Progenitor cell of endocrine pancreas (in vitro differentiated cells): ENCODE measurements at regions not wholly inside any gene's neighbourhood (a gene's known extent, or its start where the extent isn't known, plus 50 kb on each side); places are given as distances from the start of the nearest gene placed in this dataset.
"Not testable (repeated sequence)": the region's sequence is repeated elsewhere in the genome, so short reads cannot be mapped to it uniquely, and the experiment has no call there.

ENCODE experiments used
- DNase-seq: peaks from one replicate; pipeline ENCODE4 v3.0.0; 2021; ENCODE audit warnings: low spot score; ENCODE audit not compliant: unreplicated experiment
- H3K27ac Mint-ChIP-seq: 2 replicates; pipeline ENCODE4 v1.8.0; 2021; ENCODE audit warnings: mild to moderate bottlenecking, moderate library complexity, mixed read lengths
- H3K27me3 Mint-ChIP-seq: 2 replicates; pipeline ENCODE4 v1.8.0; 2021; ENCODE audit warnings: mixed read lengths
- H3K36me3 Mint-ChIP-seq: 2 replicates; pipeline ENCODE4 v1.8.0; 2022; ENCODE audit warnings: mixed read lengths; ENCODE audit not compliant: insufficient read depth
- H3K4me1 Mint-ChIP-seq: 2 replicates; pipeline ENCODE4 v1.8.0; 2021; ENCODE audit warnings: low read depth, mixed read lengths
- H3K4me3 Mint-ChIP-seq: 2 replicates; pipeline ENCODE4 v1.8.0; 2021; ENCODE audit warnings: low read depth, mild to moderate bottlenecking, moderate library complexity, mixed read lengths
- H3K9me3 Mint-ChIP-seq: 2 replicates; pipeline ENCODE4 v1.8.0; 2021; ENCODE audit warnings: low read depth, mixed read lengths
- CTCF ChIP-seq: fragments of 200-600 bp; sonication (generic); IDR thresholded peaks from one replicate; pipeline ENCODE4 v1.5.0; 2021; ENCODE audit warnings: antibody characterized with exemption, mild to moderate bottlenecking; ENCODE audit not compliant: unreplicated experiment

GRCh38 chr3:159672728-159673688 lies 315.6 kb upstream of the IL12A start:
- H3K36me3 Mint-ChIP-seq, result no peaks in the 10 kb centered on the region
- no peak for DNase-seq
- H3K27me3 Mint-ChIP-seq, result peaks cover 19% of the 10 kb centered on the region
- no peak overlapping the region for H3K4me3 Mint-ChIP-seq
- H3K27ac Mint-ChIP-seq, result no peak overlapping the region
- H3K9me3 Mint-ChIP-seq, result no peaks in the 10 kb centered on the region
- peak; percentile 36 for TF ChIP-seq CTCF
- H3K4me1 Mint-ChIP-seq, result peaks cover 26% of the 10 kb centered on the region

GRCh38 chr3:159674583-159674982 lies 314.1 kb upstream of the IL12A start:
- peaks cover 16% of the 10 kb centered on the region for H3K4me1 Mint-ChIP-seq

GRCh38 chr3:159675285-159675684 lies 313.4 kb upstream of the IL12A start:
- no peak for TF ChIP-seq CTCF
- no peak for DNase-seq
- H3K4me1 Mint-ChIP-seq, result peaks cover 9% of the 10 kb centered on the region
- no peaks in the 10 kb centered on the region for H3K36me3 Mint-ChIP-seq
- no peak overlapping the region for H3K4me3 Mint-ChIP-seq
- H3K27ac Mint-ChIP-seq, result no peak overlapping the region
- peaks cover 21% of the 10 kb centered on the region for H3K27me3 Mint-ChIP-seq
- H3K9me3 Mint-ChIP-seq, result no peaks in the 10 kb centered on the region

More at GRCh38 chr3:159674583-159674982, 314.1 kb upstream of the IL12A start:
- no peak for DNase-seq
- H3K27ac Mint-ChIP-seq, result no peak overlapping the region
- H3K9me3 Mint-ChIP-seq, result no peaks in the 10 kb centered on the region
- H3K36me3 Mint-ChIP-seq, result no peaks in the 10 kb centered on the region
- H3K4me3 Mint-ChIP-seq, result no peak overlapping the region
- H3K27me3 Mint-ChIP-seq, result peaks cover 19% of the 10 kb centered on the region
- TF ChIP-seq CTCF, result no peak

GRCh38 chr3:159679900-159680299 lies 308.7 kb upstream of the IL12A start:
- H3K4me3 Mint-ChIP-seq, result no peak overlapping the region
- no peaks in the 10 kb centered on the region for H3K9me3 Mint-ChIP-seq
- H3K36me3 Mint-ChIP-seq, result no peaks in the 10 kb centered on the region
- H3K27ac Mint-ChIP-seq, result no peak overlapping the region
- H3K27me3 Mint-ChIP-seq, result peaks cover 8% of the 10 kb centered on the region
- no peaks in the 10 kb centered on the region for H3K4me1 Mint-ChIP-seq
- TF ChIP-seq CTCF, result no peak
- DNase-seq, result no peak

GRCh38 chr3:159681717-159682116 lies 306.9 kb upstream of the IL12A start:
- not testable (repeated sequence) for H3K9me3 Mint-ChIP-seq, H3K36me3 Mint-ChIP-seq, H3K4me1 Mint-ChIP-seq, DNase-seq, H3K4me3 Mint-ChIP-seq, H3K27me3 Mint-ChIP-seq, H3K27ac Mint-ChIP-seq

- Mint-ChIP-seq H3K9me3 (peaks cover 20% of the 10 kb centered on the region), H3K36me3 (peaks cover 5% of the 10 kb centered on the region), H3K27me3 (no peaks in the 10 kb centered on the region), H3K4me3 (no peak overlapping the region), H3K27ac (no peak overlapping the region), H3K4me1 (no peaks in the 10 kb centered on the region)
- DNase-seq, result no peak
- TF ChIP-seq CTCF, result no peak
Measured at GRCh38 chr3:159685801-159686200, 302.8 kb upstream of the IL12A start.
